ENCODE measurements at regions not wholly inside any gene's neighbourhood (a gene's known extent, or its start where the extent isn't known, plus 50 kb on each side); places are given as distances from the start of the nearest gene placed in this dataset.
A peak's percentile ranks its signal among the peaks of the same experiment; 100 is the strongest.
"Not testable (repeated sequence)": the region's sequence is repeated elsewhere in the genome, so short reads cannot be mapped to it uniquely, and the experiment has no call there.

DNA sequence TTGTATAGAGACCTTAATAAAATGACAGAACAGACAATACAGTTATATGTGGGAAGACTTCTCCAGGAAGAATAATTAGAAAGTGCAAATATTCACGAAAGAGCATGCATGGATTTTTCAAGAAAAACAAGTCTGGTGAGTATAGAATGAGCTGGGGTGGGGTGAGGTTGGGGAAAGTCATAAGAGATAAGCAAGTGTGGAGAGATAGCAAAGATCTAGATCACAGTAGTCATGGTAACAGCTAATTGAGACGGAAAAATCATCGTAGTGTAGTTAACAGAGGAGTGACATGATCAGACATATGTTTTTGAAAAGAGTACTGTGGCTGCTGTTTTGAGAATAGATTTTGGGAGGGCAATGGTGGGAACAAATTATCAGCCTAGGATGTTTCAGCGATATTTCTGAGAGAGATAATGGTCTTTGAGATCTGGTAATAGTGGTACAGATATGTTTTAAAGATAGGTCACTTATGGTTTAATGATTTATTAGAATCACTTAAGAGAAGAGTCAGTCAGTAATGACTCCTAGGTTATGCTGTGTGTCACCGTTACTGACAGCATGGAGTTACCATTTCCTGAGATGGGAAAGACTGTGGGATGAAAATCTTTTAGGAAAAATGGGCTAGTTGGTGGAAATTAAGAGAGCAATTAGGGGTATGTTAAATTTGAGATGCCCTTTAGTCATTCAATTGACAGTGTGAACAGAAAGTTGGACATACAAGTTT lies 248.5 kb upstream of the SLC8A1 start:
- Histone ChIP-seq H3K79me1 (ENCODE audit: low read depth, low read length) (no peaks in the 10 kb centered on the region), H4K91ac (ENCODE audit: low read depth, low read length, poor library complexity) (no peak overlapping the region), H3K9me3 (replicated peaks in 1 of 2; ENCODE audit: control insufficient read depth in 2 of 2, insufficient read depth in 1 of 2, low read depth in 1 of 2, low read length in 2 of 2) (no peaks in the 10 kb centered on the region), H3K4me2 (ENCODE audit: insufficient read depth, low read length, poor library complexity, severe bottlenecking) (no peak overlapping the region), H3K9ac (ENCODE audit: low read depth, low read length, poor library complexity) (no peak overlapping the region), H2BK15ac (ENCODE audit: low read length) (no peak overlapping the region), H4K8ac (ENCODE audit: low read depth, low read length) (no peak overlapping the region), H3K14ac (ENCODE audit: low read length) (no peak overlapping the region), H3K4me3 (ENCODE audit: low read length in 2 of 2) (no peak overlapping the region), H2AK5ac (ENCODE audit: low read depth, low read length) (no peak overlapping the region), H3K27me3 (ENCODE audit: control insufficient read depth in 3 of 3, insufficient read depth in 3 of 3, low read depth in 1 of 3, low read length in 3 of 3) (no peaks in the 10 kb centered on the region), H3K27ac (replicated peaks; ENCODE audit: low read length) (no peak overlapping the region), H2BK12ac (ENCODE audit: low read length) (no peak overlapping the region), H3K36me3 (replicated peaks in 1 of 2; ENCODE audit: control insufficient read depth in 2 of 2, insufficient read depth in 2 of 2, low read length in 2 of 2) (no peaks in the 10 kb centered on the region), H3K4ac (ENCODE audit: low read length) (no peak overlapping the region), H3K4me1 (ENCODE audit: control insufficient read depth in 2 of 2, insufficient read depth in 1 of 2, low read depth in 1 of 2, low read length in 2 of 2) (no peaks in the 10 kb centered on the region), H3K18ac (ENCODE audit: low read length) (no peak overlapping the region), H2AFZ (ENCODE audit: low read length) (no peak overlapping the region), H2BK5ac (ENCODE audit: low read length) (no peak overlapping the region), H3K23ac (ENCODE audit: low read depth, low read length, poor library complexity) (no peak overlapping the region), H2BK120ac (ENCODE audit: low read depth, low read length) (no peak overlapping the region)
- DNase-seq (ENCODE audit: low spot score) = no peak
- no CpG with 5 or more reads among the region's 5 CpGs for WGBS, 2 donors (ENCODE audit: extremely low coverage in 2 of 2, insufficient read length in 2 of 2, insufficient replicate concordance in 1 of 2)

DNA sequence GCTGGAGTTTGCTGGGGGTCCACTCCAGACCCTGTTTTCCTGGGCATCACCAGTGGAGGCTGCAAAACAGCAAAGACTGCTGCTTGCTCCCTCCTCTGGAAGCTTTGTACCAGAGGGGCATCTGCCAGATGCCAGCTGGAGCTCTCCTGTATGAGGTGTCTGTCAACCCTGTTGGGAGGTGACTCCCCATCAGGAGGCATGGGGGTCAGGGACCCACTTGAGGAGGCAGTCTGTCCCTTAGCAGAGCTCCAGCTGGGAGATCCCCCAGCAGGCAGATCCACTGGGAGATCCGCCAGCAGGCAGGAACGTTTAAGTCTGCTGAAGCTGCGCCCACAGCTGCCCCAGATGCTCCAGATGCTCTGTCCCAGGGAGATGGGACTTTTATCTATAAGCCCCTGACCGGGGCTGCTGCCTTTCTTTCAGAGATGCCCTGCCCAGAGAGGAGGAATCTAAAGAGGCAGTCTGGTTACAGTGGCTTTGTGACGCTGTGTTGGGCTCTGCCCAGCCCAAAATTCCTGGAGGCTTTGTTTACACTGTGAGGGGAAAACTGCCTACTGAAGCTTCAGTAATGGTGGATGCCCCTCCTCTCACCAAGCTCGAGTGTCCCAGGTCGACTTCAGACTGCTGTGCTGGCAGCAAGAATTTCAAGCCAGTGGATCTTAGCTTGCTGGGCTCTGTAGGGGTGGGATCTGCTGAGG lies 260.5 kb upstream of the SLC8A1 start:
- H2BK5ac ChIP-seq (ENCODE audit: low read length); H4K91ac ChIP-seq (ENCODE audit: low read depth, low read length, poor library complexity); H3K9me3 ChIP-seq (replicated peaks in 1 of 2; ENCODE audit: control insufficient read depth in 2 of 2, insufficient read depth in 1 of 2, low read depth in 1 of 2, low read length in 2 of 2); H3K79me1 ChIP-seq (ENCODE audit: low read depth, low read length); H3K4me1 ChIP-seq (ENCODE audit: control insufficient read depth in 2 of 2, insufficient read depth in 1 of 2, low read depth in 1 of 2, low read length in 2 of 2); H3K9ac ChIP-seq (ENCODE audit: low read depth, low read length, poor library complexity); H3K4me2 ChIP-seq (ENCODE audit: insufficient read depth, low read length, poor library complexity, severe bottlenecking); H2BK12ac ChIP-seq (ENCODE audit: low read length); H3K23ac ChIP-seq (ENCODE audit: low read depth, low read length, poor library complexity); H3K4me3 ChIP-seq (ENCODE audit: low read length in 2 of 2); H3K4ac ChIP-seq (ENCODE audit: low read length); H3K36me3 ChIP-seq (replicated peaks in 1 of 2; ENCODE audit: control insufficient read depth in 2 of 2, insufficient read depth in 2 of 2, low read length in 2 of 2); H2BK15ac ChIP-seq (ENCODE audit: low read length); H2AK5ac ChIP-seq (ENCODE audit: low read depth, low read length); H4K8ac ChIP-seq (ENCODE audit: low read depth, low read length); H2BK120ac ChIP-seq (ENCODE audit: low read depth, low read length); H3K27me3 ChIP-seq (ENCODE audit: control insufficient read depth in 3 of 3, insufficient read depth in 3 of 3, low read depth in 1 of 3, low read length in 3 of 3); H3K18ac ChIP-seq (ENCODE audit: low read length); H3K14ac ChIP-seq (ENCODE audit: low read length); H3K27ac ChIP-seq (replicated peaks; ENCODE audit: low read length): not testable (repeated sequence)
- DNase-seq (ENCODE audit: low spot score) = peak; percentile 3
- peak overlapping the region; percentile 68 for H2AFZ ChIP-seq (ENCODE audit: low read length)
- WGBS, 2 donors (ENCODE audit: extremely low coverage in 2 of 2, insufficient read length in 2 of 2, insufficient replicate concordance in 1 of 2) = no CpG with 5 or more reads among the region's 7 CpGs

DNA sequence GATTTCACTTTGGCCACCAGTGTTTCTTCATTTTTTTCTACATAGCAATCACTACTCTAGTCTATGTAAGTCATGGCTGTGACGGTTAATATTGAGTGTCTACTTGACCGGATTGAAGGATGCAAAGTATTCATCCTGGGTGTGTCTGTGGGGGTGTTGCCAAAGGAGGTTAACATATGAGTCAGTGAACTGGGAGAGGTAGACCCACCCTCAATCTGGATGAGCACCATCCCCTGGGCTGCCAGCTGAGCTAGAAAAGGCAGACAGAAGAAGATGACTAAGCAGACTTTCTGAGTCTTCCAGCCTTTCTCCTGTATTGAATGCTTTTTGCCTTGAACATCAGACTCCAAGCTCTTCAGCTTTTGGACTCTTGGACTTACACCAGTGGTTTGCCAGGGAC lies 265.0 kb upstream of the SLC8A1 start:
- Histone ChIP-seq H3K9me3 (replicated peaks in 1 of 2; ENCODE audit: control insufficient read depth in 2 of 2, insufficient read depth in 1 of 2, low read depth in 1 of 2, low read length in 2 of 2) (no peaks in the 10 kb centered on the region), H2BK120ac (ENCODE audit: low read depth, low read length) (no peak overlapping the region), H3K14ac (ENCODE audit: low read length) (no peak overlapping the region), H2BK12ac (ENCODE audit: low read length) (no peak overlapping the region), H3K27me3 (ENCODE audit: control insufficient read depth in 3 of 3, insufficient read depth in 3 of 3, low read depth in 1 of 3, low read length in 3 of 3) (no peaks in the 10 kb centered on the region), H4K91ac (ENCODE audit: low read depth, low read length, poor library complexity) (no peak overlapping the region), H3K36me3 (replicated peaks in 1 of 2; ENCODE audit: control insufficient read depth in 2 of 2, insufficient read depth in 2 of 2, low read length in 2 of 2) (no peaks in the 10 kb centered on the region), H3K23ac (ENCODE audit: low read depth, low read length, poor library complexity) (no peak overlapping the region), H3K4ac (ENCODE audit: low read length) (no peak overlapping the region), H3K4me2 (ENCODE audit: insufficient read depth, low read length, poor library complexity, severe bottlenecking) (no peak overlapping the region), H3K4me1 (ENCODE audit: control insufficient read depth in 2 of 2, insufficient read depth in 1 of 2, low read depth in 1 of 2, low read length in 2 of 2) (no peaks in the 10 kb centered on the region), H2AFZ (ENCODE audit: low read length) (no peak overlapping the region), H3K9ac (ENCODE audit: low read depth, low read length, poor library complexity) (no peak overlapping the region), H4K8ac (ENCODE audit: low read depth, low read length) (no peak overlapping the region), H3K27ac (replicated peaks; ENCODE audit: low read length) (no peak overlapping the region), H3K4me3 (ENCODE audit: low read length in 2 of 2) (no peak overlapping the region), H2BK5ac (ENCODE audit: low read length) (no peak overlapping the region), H3K18ac (ENCODE audit: low read length) (no peak overlapping the region), H2AK5ac (ENCODE audit: low read depth, low read length) (no peak overlapping the region), H2BK15ac (ENCODE audit: low read length) (no peak overlapping the region), H3K79me1 (ENCODE audit: low read depth, low read length) (no peaks in the 10 kb centered on the region)
- DNase-seq (ENCODE audit: low spot score) = no peak
- WGBS, 2 donors (ENCODE audit: extremely low coverage in 2 of 2, insufficient read length in 2 of 2, insufficient replicate concordance in 1 of 2) = no CpG with 5 or more reads among the region's 2 CpGs

DNA sequence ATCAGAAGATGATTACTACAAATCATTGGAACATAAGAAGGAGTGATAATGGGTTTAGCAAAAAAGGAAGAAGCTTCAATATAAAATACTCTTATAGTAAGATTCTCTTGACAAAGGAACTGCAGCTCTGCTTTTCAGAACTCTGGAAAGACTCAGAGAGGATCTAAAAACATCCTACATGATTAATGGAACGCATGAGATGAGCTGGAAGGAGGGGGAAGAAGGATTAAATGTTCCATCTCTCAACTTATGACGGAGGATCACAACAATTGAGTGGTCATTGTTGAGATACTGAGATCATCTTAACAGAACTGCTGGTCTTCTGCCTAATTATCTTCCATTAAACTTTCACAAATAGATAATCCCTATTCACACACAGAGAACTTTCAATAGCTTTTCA lies 267.5 kb upstream of the SLC8A1 start:
- H3K4me3 ChIP-seq (ENCODE audit: low read length in 2 of 2) = no peak overlapping the region
- H2BK120ac ChIP-seq (ENCODE audit: low read depth, low read length) = no peak overlapping the region
- peaks cover 0 to 2% of the 10 kb centered on the region in 2 donors for H3K9me3 ChIP-seq (replicated peaks in 1 of 2; ENCODE audit: control insufficient read depth in 2 of 2, insufficient read depth in 1 of 2, low read depth in 1 of 2, low read length in 2 of 2)
- no CpG with 5 or more reads among the region's 2 CpGs for WGBS, 2 donors (ENCODE audit: extremely low coverage in 2 of 2, insufficient read length in 2 of 2, insufficient replicate concordance in 1 of 2)
- H2AFZ ChIP-seq (ENCODE audit: low read length) = no peak overlapping the region
- H3K79me1 ChIP-seq (ENCODE audit: low read depth, low read length) = no peaks in the 10 kb centered on the region
- no peak overlapping the region for H3K18ac ChIP-seq (ENCODE audit: low read length)
- H4K8ac ChIP-seq (ENCODE audit: low read depth, low read length) = no peak overlapping the region
- H3K4ac ChIP-seq (ENCODE audit: low read length) = no peak overlapping the region
- no peak overlapping the region for H3K9ac ChIP-seq (ENCODE audit: low read depth, low read length, poor library complexity)
- H4K91ac ChIP-seq (ENCODE audit: low read depth, low read length, poor library complexity) = no peak overlapping the region
- no peak overlapping the region for H2AK5ac ChIP-seq (ENCODE audit: low read depth, low read length)
- no peak overlapping the region for H3K4me2 ChIP-seq (ENCODE audit: insufficient read depth, low read length, poor library complexity, severe bottlenecking)
- H3K23ac ChIP-seq (ENCODE audit: low read depth, low read length, poor library complexity) = no peak overlapping the region
- H2BK12ac ChIP-seq (ENCODE audit: low read length) = no peak overlapping the region
- no peak overlapping the region for H2BK15ac ChIP-seq (ENCODE audit: low read length)
- H3K4me1 ChIP-seq (ENCODE audit: control insufficient read depth in 2 of 2, insufficient read depth in 1 of 2, low read depth in 1 of 2, low read length in 2 of 2) = no peaks in the 10 kb centered on the region
- DNase-seq (ENCODE audit: low spot score) = no peak
- H3K14ac ChIP-seq (ENCODE audit: low read length) = no peak overlapping the region
- H3K36me3 ChIP-seq (replicated peaks in 1 of 2; ENCODE audit: control insufficient read depth in 2 of 2, insufficient read depth in 2 of 2, low read length in 2 of 2) = no peaks in the 10 kb centered on the region
- no peak overlapping the region for H3K27ac ChIP-seq (replicated peaks; ENCODE audit: low read length)
- no peak overlapping the region for H2BK5ac ChIP-seq (ENCODE audit: low read length)
- no peaks in the 10 kb centered on the region for H3K27me3 ChIP-seq (ENCODE audit: control insufficient read depth in 3 of 3, insufficient read depth in 3 of 3, low read depth in 1 of 3, low read length in 3 of 3)
